ENCODE measurements at regions not wholly inside any gene's neighbourhood (a gene's known extent, or its start where the extent isn't known, plus 50 kb on each side); places are given as distances from the start of the nearest gene placed in this dataset.

DNA sequence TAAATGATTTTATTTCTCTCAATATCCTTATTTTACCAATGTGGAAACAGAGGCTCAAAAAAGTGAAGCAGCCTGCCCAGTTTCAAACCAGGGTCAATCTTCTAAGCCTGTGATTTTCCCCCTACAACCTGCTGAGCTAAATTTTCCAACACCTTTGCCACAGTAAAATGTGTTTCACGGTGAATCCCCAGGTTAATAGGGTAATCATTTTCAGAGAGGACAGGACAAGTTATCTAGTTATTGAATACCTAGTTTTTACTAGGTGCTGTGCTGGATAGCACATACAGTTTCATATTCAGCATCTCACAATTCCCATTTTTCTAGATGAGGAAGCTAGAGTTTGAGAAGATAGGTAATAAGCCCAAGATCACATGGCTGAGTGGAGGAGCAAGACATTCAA is 236.6 kb downstream of the PTH2R start:
- Histone ChIP-seq H3K23me2 (ENCODE audit: low read depth, low read length) (no peaks in the 10 kb centered on the region), H3K4me2 (ENCODE audit: insufficient read depth in 1 of 2, low read depth in 2 of 2, low read length in 2 of 2) (no peak overlapping the region), H3K27me3 (replicated peaks in 1 of 4; ENCODE audit: control insufficient read depth in 3 of 4, extremely low read depth in 1 of 4, insufficient read depth in 3 of 4, low read length in 3 of 4) (no peaks in the 10 kb centered on the region), H2BK20ac (ENCODE audit: low read length) (no peak overlapping the region), H3K79me1 (ENCODE audit: low read depth, low read length) (no peaks in the 10 kb centered on the region), H2AK5ac (ENCODE audit: low read depth, low read length) (no peak overlapping the region), H3K14ac (ENCODE audit: insufficient read length) (no peak overlapping the region), H3K23ac (ENCODE audit: insufficient read length) (no peak overlapping the region), H3K79me2 (ENCODE audit: control insufficient read depth in 1 of 2, insufficient read depth in 2 of 2, low read length in 2 of 2) (no peaks in the 10 kb centered on the region), H3K9ac (replicated peaks in 1 of 4; ENCODE audit: extremely low read depth in 1 of 4, low read depth in 3 of 4, low read length in 3 of 4) (no peak overlapping the region), H4K20me1 (replicated peaks in 1 of 2; ENCODE audit: control insufficient read depth in 1 of 2, insufficient read depth in 2 of 2, low read length in 2 of 2) (no peaks in the 10 kb centered on the region), H3K56ac (replicated peaks; ENCODE audit: insufficient read length, low read depth, low read length) (no peak overlapping the region), H3K4ac (replicated peaks; ENCODE audit: insufficient read length, low read depth, low read length) (no peak overlapping the region), H4K8ac (ENCODE audit: extremely low read depth, insufficient read depth, low read length) (no peak overlapping the region), H3K9me3 (ENCODE audit: insufficient read depth in 2 of 2, low read depth in 1 of 2, low read length in 1 of 2) (no peaks in the 10 kb centered on the region), H2BK5ac (ENCODE audit: low read depth, low read length) (no peak overlapping the region), H2AFZ (ENCODE audit: low read length) (no peak overlapping the region), H2BK15ac (ENCODE audit: low read length) (no peak overlapping the region), H2BK120ac (replicated peaks; ENCODE audit: low read depth, low read length) (no peak overlapping the region), H3K4me3 (ENCODE audit: extremely low read depth in 1 of 4, insufficient read depth in 2 of 4, low read depth in 3 of 4, low read length in 4 of 4) (no peak overlapping the region), H3K4me1 (replicated peaks in 1 of 4; ENCODE audit: control insufficient read depth in 3 of 4, insufficient read depth in 4 of 4, low read length in 3 of 4) (no peaks in the 10 kb centered on the region), H4K5ac (ENCODE audit: insufficient read length, low read depth, low read length) (no peak overlapping the region), H2BK12ac (ENCODE audit: low read depth, low read length) (no peak overlapping the region), H4K91ac (replicated peaks; ENCODE audit: insufficient read length, low read length) (no peak overlapping the region), H3K27ac (ENCODE audit: low read depth, low read length) (no peak overlapping the region), H3K18ac (ENCODE audit: extremely low read depth, low read length) (no peak overlapping the region), H3K36me3 (ENCODE audit: control insufficient read depth in 2 of 4, insufficient read depth in 4 of 4, low read length in 3 of 4) (no peaks in the 10 kb centered on the region)
- POLR2A ChIA-PET (ENCODE audit: partially characterized antibody) = no interaction called here
- FAIRE-seq (no peak), DNase-seq (ENCODE audit: low read depth in 1 of 2, low spot score in 2 of 2) (no peak)
- CTCF ChIA-PET (ENCODE audit: partially characterized antibody) = interaction anchor here (0.6 to 1.2 kb wide), 3 partner anchors 14 to 575 kb away, joined by 3 to 4 read pairs (median 4); no protein-coding TSS in a partner anchor
- 94% methylated on average over 1 of the region's 1 CpG; no CpG with 5 or more reads in 1 of the 2 experiments for WGBS, 2 experiments (ENCODE audit: extremely low coverage in 1 of 2, insufficient coverage in 1 of 2, insufficient read length in 1 of 2, insufficient replicate concordance in 2 of 2, low coverage in 1 of 2, low lambda C conversion rate in 2 of 2, missing lambda C conversion rate in 1 of 2)
- no peak for TF ChIP-seq CREB1 (IDR thresholded peaks at IDR 0.05)
- TF ChIP-seq GTF2F1 (IDR thresholded peaks at IDR 0.05; ENCODE audit: borderline replicate concordance, low read depth, low read length) = no peak
- no peak for TF ChIP-seq YY1 (IDR thresholded peaks at IDR 0.05; ENCODE audit: low read depth, low read length)
- TF ChIP-seq SP4 (IDR thresholded peaks at IDR 0.05; ENCODE audit: low read length) = no peak
- no peak for TF ChIP-seq POU5F1 (IDR thresholded peaks at IDR 0.05; ENCODE audit: low read depth, low read length)
- no peak for TF ChIP-seq KDM4A (IDR thresholded peaks at IDR 0.05; ENCODE audit: low read depth, low read length, severe bottlenecking)
- no peak for TF ChIP-seq CHD2 (IDR thresholded peaks at IDR 0.05; ENCODE audit: low read length)
- TF ChIP-seq FOSL1 (IDR thresholded peaks at IDR 0.05; ENCODE audit: insufficient read depth, low read depth, low read length) = no peak
- TF ChIP-seq CTCF (IDR thresholded peaks at IDR 0.05; ENCODE audit: control extremely low read depth in 1 of 3, insufficient read depth in 1 of 3, low read depth in 1 of 3, low read length in 3 of 3) = no peak
- no peak for TF ChIP-seq PHF8 (conservative IDR thresholded peaks at IDR 0.05; ENCODE audit: low read depth, low read length)
- TF ChIP-seq TCF12 (IDR thresholded peaks at IDR 0.05; ENCODE audit: low read depth, low read length) = no peak
